ENCODE measurements at regions not wholly inside any gene's neighbourhood (a gene's known extent, or its start where the extent isn't known, plus 50 kb on each side); places are given as distances from the start of the nearest gene placed in this dataset.

- H3K9ac ChIP-seq, result no peak overlapping the region
- TF ChIP-seq CTCF (IDR thresholded peaks at IDR 0.05), result no peak
- H3K79me2 ChIP-seq, result no peaks in the 10 kb centered on the region
- H3K36me3 ChIP-seq (ENCODE audit: control insufficient read depth, insufficient read depth, low read length), result no peaks in the 10 kb centered on the region
- H3K9me3 ChIP-seq (ENCODE audit: control insufficient read depth, low read length), result no peaks in the 10 kb centered on the region
- H3K4me1 ChIP-seq, result no peaks in the 10 kb centered on the region
- no peak overlapping the region for H3K4me3 ChIP-seq (ENCODE audit: low read depth, low read length)
- H3K4me2 ChIP-seq (ENCODE audit: low read length), result no peak overlapping the region
- no peak overlapping the region for H2AFZ ChIP-seq
- H3K27me3 ChIP-seq (ENCODE audit: control insufficient read depth, insufficient read depth, low read length), result no peaks in the 10 kb centered on the region
- no peak overlapping the region for H3K27ac ChIP-seq
These were observed 93.9 kb upstream of the RASSF8 start for GRCh38 chr12:25864306-25865276.

- Histone ChIP-seq H2AFZ (no peak overlapping the region), H3K4me1 (no peaks in the 10 kb centered on the region), H3K36me3 (ENCODE audit: control insufficient read depth, insufficient read depth, low read length) (no peaks in the 10 kb centered on the region), H3K79me2 (no peaks in the 10 kb centered on the region), H3K27ac (no peak overlapping the region), H3K9ac (no peak overlapping the region), H3K9me3 (ENCODE audit: control insufficient read depth, low read length) (no peaks in the 10 kb centered on the region), H3K4me2 (ENCODE audit: low read length) (no peak overlapping the region), H3K27me3 (ENCODE audit: control insufficient read depth, insufficient read depth, low read length) (no peaks in the 10 kb centered on the region), H3K4me3 (ENCODE audit: low read depth, low read length) (no peak overlapping the region)
- no peak for TF ChIP-seq CTCF (IDR thresholded peaks at IDR 0.05)
These were observed 91.7 kb upstream of the RASSF8 start for GRCh38 chr12:25866586-25867378.

GRCh38 chr12:25868193-25868592 lies 90.3 kb upstream of the RASSF8 start:
- Histone ChIP-seq H2AFZ (no peak overlapping the region), H3K4me3 (ENCODE audit: low read depth, low read length) (no peak overlapping the region), H3K79me2 (no peaks in the 10 kb centered on the region), H3K36me3 (ENCODE audit: control insufficient read depth, insufficient read depth, low read length) (no peaks in the 10 kb centered on the region), H3K9me3 (ENCODE audit: control insufficient read depth, low read length) (no peaks in the 10 kb centered on the region), H3K4me2 (ENCODE audit: low read length) (no peak overlapping the region), H3K27me3 (ENCODE audit: control insufficient read depth, insufficient read depth, low read length) (no peaks in the 10 kb centered on the region), H3K4me1 (no peaks in the 10 kb centered on the region), H3K27ac (no peak overlapping the region), H3K9ac (no peak overlapping the region)
- no peak for TF ChIP-seq CTCF (IDR thresholded peaks at IDR 0.05)

GRCh38 chr12:25872137-25872536 lies 86.3 kb upstream of the RASSF8 start:
- TF ChIP-seq CTCF (IDR thresholded peaks at IDR 0.05), result no peak
- Histone ChIP-seq H3K79me2 (no peaks in the 10 kb centered on the region), H3K9ac (no peak overlapping the region), H3K4me2 (ENCODE audit: low read length) (no peak overlapping the region), H2AFZ (no peak overlapping the region), H3K4me3 (ENCODE audit: low read depth, low read length) (no peak overlapping the region), H3K27ac (no peak overlapping the region), H3K9me3 (ENCODE audit: control insufficient read depth, low read length) (no peaks in the 10 kb centered on the region), H3K27me3 (ENCODE audit: control insufficient read depth, insufficient read depth, low read length) (no peaks in the 10 kb centered on the region), H3K4me1 (no peaks in the 10 kb centered on the region), H3K36me3 (ENCODE audit: control insufficient read depth, insufficient read depth, low read length) (no peaks in the 10 kb centered on the region)
